HEK293T (cell line): ENCODE measurements at regions not wholly inside any gene's neighbourhood (a gene's known extent, or its start where the extent isn't known, plus 50 kb on each side); places are given as distances from the start of the nearest gene placed in this dataset.

ENCODE experiments used
- FOXK2 ChIP-seq: fragments of 450-650 bp; IDR thresholded peaks from 2 replicates; pipeline ENCODE4 v1.6.1; 2016; ENCODE audit warnings: mild to moderate bottlenecking
- FOXM1 ChIP-seq: fragments of 450-650 bp; IDR thresholded peaks from 2 replicates; pipeline ENCODE4 v1.6.1; 2017; ENCODE audit warnings: mild to moderate bottlenecking, borderline replicate concordance
- LEF1 ChIP-seq: fragments of 450-650 bp; IDR thresholded peaks from 2 replicates; pipeline ENCODE4 v1.6.1; 2017; ENCODE audit warnings: mild to moderate bottlenecking, borderline replicate concordance
- SUZ12 ChIP-seq: fragments of 450-650 bp; IDR thresholded peaks from 2 replicates; pipeline ENCODE4 v1.6.1; 2016; ENCODE audit warnings: mild to moderate bottlenecking
- ZNF384 ChIP-seq: fragments of 450-650 bp; IDR thresholded peaks from 2 replicates; pipeline ENCODE4 v1.6.1; 2016

GRCh38 chr11:15576769-15577168, 462.0 kb downstream of the INSC start:
- no peak for TF ChIP-seq FOXM1
- no peak for TF ChIP-seq ZNF384
- no peak for TF ChIP-seq LEF1
- TF ChIP-seq SUZ12 = no peak
- TF ChIP-seq FOXK2 = no peak
